ENCODE measurements at regions not wholly inside any gene's neighbourhood (a gene's known extent, or its start where the extent isn't known, plus 50 kb on each side); places are given as distances from the start of the nearest gene placed in this dataset.

- no peak for DNase-seq
These were observed 415.1 kb downstream of the TMEM161B start for GRCh38 chr5:87853541-87853940.

- DNase-seq = no peak
These were observed 417.0 kb downstream of the TMEM161B start for GRCh38 chr5:87851603-87852002.

- DNase-seq = no peak
These were observed 417.8 kb downstream of the TMEM161B start for GRCh38 chr5:87850843-87851242.

GRCh38 chr5:87845734-87846133 is 422.9 kb downstream of the TMEM161B start:
- no peak for DNase-seq

- no peak for DNase-seq
These were observed 423.8 kb downstream of the TMEM161B start for GRCh38 chr5:87844866-87845265.

- DNase-seq = no peak
These were observed 424.2 kb downstream of the TMEM161B start for GRCh38 chr5:87844449-87844848.

- no peak for DNase-seq
These were observed 424.0 kb upstream of the CCNH start for GRCh38 chr5:87836696-87837095.

GRCh38 chr5:87831499-87831898 is 418.8 kb upstream of the CCNH start:
- no peak for DNase-seq

GRCh38 chr5:87829217-87829551 is 416.5 kb upstream of the CCNH start:
- peak; percentile 43 for DNase-seq

GRCh38 chr5:87828545-87829216 is 416.0 kb upstream of the CCNH start:
- DNase-seq = no peak

GRCh38 chr5:87827539-87827938 is 414.8 kb upstream of the CCNH start:
- no peak for DNase-seq

- DNase-seq = no peak
These were observed 413.8 kb upstream of the CCNH start for GRCh38 chr5:87826507-87826906.

- DNase-seq = no peak
These were observed 412.9 kb upstream of the CCNH start for GRCh38 chr5:87825583-87825982.

- DNase-seq = no peak
These were observed 395.1 kb upstream of the CCNH start for GRCh38 chr5:87807783-87808182.

GRCh38 chr5:87803352-87803751 is 390.6 kb upstream of the CCNH start:
- DNase-seq = no peak

GRCh38 chr5:87791869-87792268 is 379.1 kb upstream of the CCNH start:
- no peak for DNase-seq

- DNase-seq = no peak
These were observed 375.7 kb upstream of the CCNH start for GRCh38 chr5:87788416-87788815.

GRCh38 chr5:87787625-87788256 is 375.0 kb upstream of the CCNH start:
- no peak for DNase-seq

- DNase-seq = no peak
These were observed 374.4 kb upstream of the CCNH start for GRCh38 chr5:87787086-87787485.

- DNase-seq = no peak
These were observed 373.7 kb upstream of the CCNH start for GRCh38 chr5:87786471-87786870.

GRCh38 chr5:87785554-87786335 is 373.0 kb upstream of the CCNH start:
- no peak for DNase-seq

GRCh38 chr5:87784879-87785495 is 372.3 kb upstream of the CCNH start:
- no peak for DNase-seq

GRCh38 chr5:87784311-87784710 is 371.6 kb upstream of the CCNH start:
- no peak for DNase-seq

GRCh38 chr5:87782916-87783315 is 370.2 kb upstream of the CCNH start:
- no peak for DNase-seq
